ENCODE measurements at regions not wholly inside any gene's neighbourhood (a gene's known extent, or its start where the extent isn't known, plus 50 kb on each side); places are given as distances from the start of the nearest gene placed in this dataset.

- TF ChIP-seq RCOR1 (conservative IDR thresholded peaks at IDR 0.05; ENCODE audit: low read depth, low read length) (no peak), CEBPB (IDR thresholded peaks at IDR 0.05; ENCODE audit: borderline replicate concordance in 1 of 2, low read depth in 2 of 2, low read length in 2 of 2) (no peak), SIN3A (IDR thresholded peaks at IDR 0.05; ENCODE audit: low read depth, low read length) (no peak), PKNOX1 (IDR thresholded peaks at IDR 0.05) (peak; percentile 42; the same call in 1 of the 2 replicates), PAX5 (IDR thresholded peaks at IDR 0.05; ENCODE audit: borderline replicate concordance, low read depth, low read length) (no peak)
Observed at GRCh38 chr3:152769523-152769922, 65.4 kb upstream of the P2RY1 start (continued).

- 75% methylated on average over 2 of the region's 2 CpGs for WGBS (ENCODE audit: insufficient coverage, insufficient replicate concordance, low lambda C conversion rate, missing lambda C conversion rate)
- Histone ChIP-seq H3K27me3 (replicated peaks in 1 of 2; ENCODE audit: control insufficient read depth in 2 of 2, insufficient read depth in 2 of 2, low read length in 1 of 2) (no peaks in the 10 kb centered on the region), H3K4me3 (no peak overlapping the region), H3K4me2 (ENCODE audit: control insufficient read depth, insufficient read depth) (no peak overlapping the region), H2AFZ (ENCODE audit: control insufficient read depth, low read depth, low read length) (no peak overlapping the region), H3K9me3 (replicated peaks; ENCODE audit: control insufficient read depth, insufficient read depth, low read length) (no peaks in the 10 kb centered on the region; the same call in 2 of the 3 replicates), H3K79me2 (ENCODE audit: control insufficient read depth, insufficient read depth, low read length) (no peaks in the 10 kb centered on the region), H3K36me3 (ENCODE audit: control insufficient read depth in 2 of 2, insufficient read depth in 2 of 2, low read length in 1 of 2) (no peaks in the 10 kb centered on the region), H3K9ac (ENCODE audit: control insufficient read depth, insufficient read depth, low read length) (no peak overlapping the region), H3K4me1 (ENCODE audit: control insufficient read depth, insufficient read depth, low read length) (no peaks in the 10 kb centered on the region), H3K27ac (ENCODE audit: control insufficient read depth, insufficient read depth) (no peak overlapping the region), H4K20me1 (ENCODE audit: control insufficient read depth, insufficient read depth) (no peaks in the 10 kb centered on the region)
- ChIA-PET CTCF (no interaction called here), POLR2A (interaction anchor here (0.6 kb wide), 1 partner anchor 242 kb away, joined by 5 read pairs; no protein-coding TSS in a partner anchor), RAD21 (ENCODE audit: unreplicated experiment) (interaction anchor here (1.7 kb wide), 1 partner anchor 10 kb away, joined by 4 read pairs; no protein-coding TSS in a partner anchor), SMC1A (ENCODE audit: uncharacterized antibody, unreplicated experiment) (interaction anchor here (1.4 to 1.5 kb wide), 2 partner anchors 194 to 254 kb away, joined by 3 to 4 read pairs; no protein-coding TSS in a partner anchor)
- no TSS peak for BruUV-seq (replicated peaks)
- in situ Hi-C loops (cut with MboI) (no loop called here), intact Hi-C loops (cut with micrococcal nuclease; ENCODE audit: unreplicated experiment) (no loop called here)
- FAIRE-seq (no peak), DNase-seq (ENCODE audit: low read depth, low spot score) (no peak), ATAC-seq (no peak)
- TF ChIP-seq SP1 (IDR thresholded peaks at IDR 0.05; ENCODE audit: low read depth, low read length) (no peak), E2F8 (IDR thresholded peaks at IDR 0.05; ENCODE audit: low read depth, partially characterized antibody) (no peak), JUNB (IDR thresholded peaks at IDR 0.05) (no peak), MYB (IDR thresholded peaks at IDR 0.05; ENCODE audit: borderline replicate concordance, low read depth, low read length) (no peak), NFYA (IDR thresholded peaks at IDR 0.05; ENCODE audit: borderline replicate concordance, low read depth, low read length) (no peak), PKNOX1 (IDR thresholded peaks at IDR 0.05) (no peak), ZBTB4 (CRISPR knock-in tag; IDR thresholded peaks at IDR 0.05) (no peak), RFX5 (IDR thresholded peaks at IDR 0.05; ENCODE audit: low read depth, low read length) (no peak), PAX8 (IDR thresholded peaks at IDR 0.05) (no peak), NFXL1 (IDR thresholded peaks at IDR 0.05; ENCODE audit: borderline replicate concordance) (no peak)
Observed at GRCh38 chr3:152770296-152770695, 64.6 kb upstream of the P2RY1 start.
